PC-9 (cell line): ENCODE measurements at regions not wholly inside any gene's neighbourhood (a gene's known extent, or its start where the extent isn't known, plus 50 kb on each side); places are given as distances from the start of the nearest gene placed in this dataset.

Source experiments
- BruUV-seq: library from RNA; stranded (reverse); fragments of 400-500 nt; replicated peaks from 2 replicates; lab custom pipeline; 2021; lab: Mats Ljungman, UMichigan
- CTCF ChIA-PET: fragments of 300-600 bp; sonication (Branson Sonifier 250); formaldehyde crosslinking; loops from one replicate; lab custom pipeline; 2022; ENCODE audit warnings: antibody characterized with exemption; lab: Charles Lee
- POLR2A ChIA-PET: fragments of 300-600 bp; sonication (Branson Sonifier 250); formaldehyde crosslinking; loops from one replicate; lab custom pipeline; 2022; ENCODE audit warnings: antibody characterized with exemption; ENCODE audit not compliant: unreplicated experiment; lab: Charles Lee
- DNase-seq, 2 experiments: peaks; one replicate each; pipeline versions ENCODE4 v3.0.0 to v3.0.0-alpha.2; 2015 to 2022; ENCODE audit warnings: mixed read lengths in 1 of 2
- H2AFZ ChIP-seq: fragments of 200-600 bp; sonication (generic); 2 replicates; pipeline ENCODE4 v1.8.1; 2017; ENCODE audit warnings: antibody characterized with exemption
- H3F3A ChIP-seq: fragments of 200-600 bp; sonication (generic); 2 replicates; pipeline ENCODE4 v1.8.1; 2017; ENCODE audit warnings: antibody characterized with exemption, mild to moderate bottlenecking, low read depth; ENCODE audit not compliant: insufficient read depth
- H3K27ac ChIP-seq: fragments of 200-600 bp; sonication (generic); 2 replicates; pipeline ENCODE4 v1.6.1; 2016; ENCODE audit warnings: mixed run types
- H3K27me3 ChIP-seq: fragments of 200-600 bp; sonication (generic); 2 replicates; pipeline ENCODE4 v1.6.1; 2016; ENCODE audit warnings: low read depth, mixed run types; ENCODE audit not compliant: insufficient read depth
- H3K36me3 ChIP-seq: fragments of 200-600 bp; sonication (generic); 2 replicates; pipeline ENCODE4 v1.6.1; 2016; ENCODE audit warnings: low read depth, mixed run types
- H3K4me1 ChIP-seq: fragments of 200-600 bp; sonication (generic); replicated peaks from 2 replicates; pipeline ENCODE4 v1.6.1; 2016; ENCODE audit warnings: mixed run types; ENCODE audit not compliant: insufficient read depth
- H3K4me2 ChIP-seq: fragments of 200-600 bp; sonication (generic); 2 replicates; pipeline ENCODE4 v1.6.1; 2017; ENCODE audit warnings: mixed run types
- H3K4me3 ChIP-seq: fragments of 200-600 bp; sonication (generic); 2 replicates; pipeline ENCODE4 v1.6.1; 2016; ENCODE audit warnings: mixed run types
- H3K79me2 ChIP-seq: fragments of 200-600 bp; sonication (generic); 2 replicates; pipeline ENCODE4 v1.6.1; 2017; ENCODE audit warnings: low read depth, mixed run types
- H3K9me2 ChIP-seq: fragments of 200-600 bp; sonication (generic); 2 replicates; pipeline ENCODE4 v1.8.1; 2017; ENCODE audit warnings: mild to moderate bottlenecking; ENCODE audit not compliant: insufficient read depth
- H3K9me3 ChIP-seq: fragments of 200-600 bp; sonication (generic); 2 replicates; pipeline ENCODE4 v1.8.1; 2016; ENCODE audit warnings: low read depth; ENCODE audit not compliant: insufficient read depth
- H4K20me1 ChIP-seq: fragments of 200-600 bp; sonication (generic); 2 replicates; pipeline ENCODE4 v1.8.1; 2017; ENCODE audit not compliant: insufficient read depth
- EZH2 ChIP-seq: fragments of 200-600 bp; sonication (generic); IDR thresholded peaks from 2 replicates; pipeline ENCODE4 v1.8.0; 2017; ENCODE audit warnings: antibody characterized with exemption, low read depth
- intact Hi-C: fragments of 100-400 bp; cut with micrococcal nuclease; formaldehyde crosslinking; loops from one replicate; pipeline ENCODE4 v1.10.0; 2022; ENCODE audit not compliant: unreplicated experiment
- TF ChIP-seq, protein P1 (sequence below): fragments of 200-600 bp; sonication (generic); conservative IDR thresholded peaks from 2 replicates; pipeline ENCODE4 v1.6.1; 2017; ENCODE audit warnings: mixed run types, antibody characterized with exemption, mild to moderate bottlenecking, moderate library complexity

DNA sequence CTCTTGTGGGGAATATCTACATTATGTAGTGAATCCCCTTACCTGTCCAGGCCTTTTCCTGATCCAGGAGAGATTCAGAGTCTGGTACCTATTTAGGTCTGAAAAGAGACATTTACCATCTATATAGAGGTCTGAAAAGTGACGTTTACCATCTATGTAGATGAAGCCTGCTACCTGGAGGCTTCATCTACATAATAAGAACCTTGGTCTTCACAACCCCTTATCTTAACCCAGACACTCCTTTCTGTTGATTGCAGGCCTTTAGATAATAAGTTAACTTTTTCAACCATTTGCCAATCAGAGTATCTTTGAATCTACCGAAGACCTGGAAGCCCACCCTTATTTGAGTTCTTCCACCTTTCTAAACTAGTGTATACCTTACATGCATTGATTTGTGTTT lies 113.0 kb upstream of the DMRT1 start:
- Histone ChIP-seq H2AFZ (no peak overlapping the region), H3K4me2 (no peak overlapping the region), H3K4me3 (no peak overlapping the region), H3K27ac (no peak overlapping the region), H3K36me3 (no peaks in the 10 kb centered on the region; the same call in 1 of the 2 replicates), H3K4me1 (peaks cover 13% of the 10 kb centered on the region; the same call in 1 of the 2 replicates), H3K9me2 (no peaks in the 10 kb centered on the region), H3K27me3 (no peaks in the 10 kb centered on the region), H3K79me2 (no peaks in the 10 kb centered on the region), H3F3A (no peaks in the 10 kb centered on the region), H3K9me3 (no peaks in the 10 kb centered on the region), H4K20me1 (no peaks in the 10 kb centered on the region)
- DNase-seq = no peak
- intact Hi-C loops = no loop called here
- CTCF ChIA-PET = no interaction called here
- TF ChIP-seq, protein P1, sequence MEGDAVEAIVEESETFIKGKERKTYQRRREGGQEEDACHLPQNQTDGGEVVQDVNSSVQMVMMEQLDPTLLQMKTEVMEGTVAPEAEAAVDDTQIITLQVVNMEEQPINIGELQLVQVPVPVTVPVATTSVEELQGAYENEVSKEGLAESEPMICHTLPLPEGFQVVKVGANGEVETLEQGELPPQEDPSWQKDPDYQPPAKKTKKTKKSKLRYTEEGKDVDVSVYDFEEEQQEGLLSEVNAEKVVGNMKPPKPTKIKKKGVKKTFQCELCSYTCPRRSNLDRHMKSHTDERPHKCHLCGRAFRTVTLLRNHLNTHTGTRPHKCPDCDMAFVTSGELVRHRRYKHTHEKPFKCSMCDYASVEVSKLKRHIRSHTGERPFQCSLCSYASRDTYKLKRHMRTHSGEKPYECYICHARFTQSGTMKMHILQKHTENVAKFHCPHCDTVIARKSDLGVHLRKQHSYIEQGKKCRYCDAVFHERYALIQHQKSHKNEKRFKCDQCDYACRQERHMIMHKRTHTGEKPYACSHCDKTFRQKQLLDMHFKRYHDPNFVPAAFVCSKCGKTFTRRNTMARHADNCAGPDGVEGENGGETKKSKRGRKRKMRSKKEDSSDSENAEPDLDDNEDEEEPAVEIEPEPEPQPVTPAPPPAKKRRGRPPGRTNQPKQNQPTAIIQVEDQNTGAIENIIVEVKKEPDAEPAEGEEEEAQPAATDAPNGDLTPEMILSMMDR = no peak
- no peak for TF ChIP-seq EZH2
- BruUV-seq = no TSS peak
- POLR2A ChIA-PET = no interaction called here

DNA sequence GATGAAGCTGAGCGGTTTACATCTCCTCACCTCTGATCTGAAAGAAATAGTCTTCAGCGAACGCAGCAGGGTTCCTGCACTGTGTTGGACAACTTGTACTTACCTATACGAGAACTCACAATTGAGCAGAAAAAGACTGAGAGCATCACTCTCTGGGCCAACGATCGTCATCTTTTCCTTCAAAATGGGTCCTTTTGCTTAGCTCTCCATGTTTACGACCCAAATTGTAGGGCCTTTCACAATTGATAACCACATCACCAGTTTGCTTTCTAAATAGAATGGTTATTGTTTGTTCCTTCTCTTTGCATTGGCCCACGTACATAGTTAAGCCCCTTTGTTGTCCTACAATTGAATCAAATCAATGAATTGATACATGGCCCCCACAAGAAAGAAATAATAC lies 110.0 kb upstream of the DMRT1 start:
- H2AFZ ChIP-seq = no peak overlapping the region
- peaks cover 13% of the 10 kb centered on the region; the same call in 1 of the 2 replicates for H3K4me1 ChIP-seq
- no peaks in the 10 kb centered on the region for H3K27me3 ChIP-seq
- no TSS peak for BruUV-seq
- no peak overlapping the region for H3K4me2 ChIP-seq
- intact Hi-C loops = no loop called here
- ChIA-PET POLR2A (no interaction called here), CTCF (no interaction called here)
- no peaks in the 10 kb centered on the region for H3K9me2 ChIP-seq
- H3K79me2 ChIP-seq = no peaks in the 10 kb centered on the region
- no peak for DNase-seq
- no peak overlapping the region for H3K27ac ChIP-seq
- no peak overlapping the region for H3K4me3 ChIP-seq
- H3K9me3 ChIP-seq = no peaks in the 10 kb centered on the region
- H3F3A ChIP-seq = no peaks in the 10 kb centered on the region
- TF ChIP-seq EZH2 = no peak
- TF ChIP-seq, protein P1 = no peak
- no peaks in the 10 kb centered on the region for H4K20me1 ChIP-seq
- H3K36me3 ChIP-seq = no peaks in the 10 kb centered on the region; the same call in 1 of the 2 replicates

DNA sequence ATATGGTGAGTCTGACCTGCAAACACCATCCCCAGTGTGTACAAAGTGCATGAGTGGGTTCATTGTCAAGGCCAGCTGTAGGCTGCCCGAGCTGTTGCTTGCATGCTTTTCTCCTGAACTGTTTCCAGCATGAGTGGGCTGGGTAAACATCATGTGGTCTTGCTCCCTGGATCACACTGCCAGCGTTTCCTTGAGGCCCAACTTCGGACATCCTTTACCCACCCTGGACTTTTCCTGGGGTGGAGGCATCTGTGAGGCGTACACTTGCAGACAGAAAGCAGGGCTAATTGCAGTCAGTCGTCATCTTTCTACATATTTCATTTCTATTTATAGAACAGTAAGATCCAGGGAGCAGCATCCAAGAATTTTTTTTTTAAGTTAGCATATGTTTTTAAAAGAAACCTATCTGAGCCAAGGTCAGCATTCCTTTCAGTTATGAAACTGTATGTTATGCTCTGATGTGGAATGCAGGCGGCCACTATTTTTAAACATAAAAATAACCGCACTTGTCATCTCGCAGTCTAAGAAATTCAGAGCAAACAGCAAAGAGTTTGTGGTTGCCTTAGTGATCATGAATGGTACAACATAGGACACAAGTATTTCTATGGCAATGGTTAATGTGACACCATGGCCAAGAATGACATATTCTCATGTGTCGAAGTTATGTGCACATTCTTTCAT lies 106.5 kb upstream of the DMRT1 start:
- Histone ChIP-seq H3K79me2 (no peaks in the 10 kb centered on the region), H3K9me3 (no peaks in the 10 kb centered on the region), H3K36me3 (no peaks in the 10 kb centered on the region; the same call in 1 of the 2 replicates), H3K4me3 (no peak overlapping the region), H3K27me3 (no peaks in the 10 kb centered on the region), H3K27ac (no peak overlapping the region), H4K20me1 (no peaks in the 10 kb centered on the region), H3K9me2 (no peaks in the 10 kb centered on the region), H3K4me2 (no peak overlapping the region), H3K4me1 (peaks cover 22% of the 10 kb centered on the region), H3F3A (peaks cover 17% of the 10 kb centered on the region), H2AFZ (no peak overlapping the region)
- ChIA-PET POLR2A (no interaction called here), CTCF (no interaction called here)
- no peak for DNase-seq
- no peak for TF ChIP-seq EZH2
- TF ChIP-seq, protein P1 = no peak
- no TSS peak for BruUV-seq
- intact Hi-C loops = no loop called here
